GM12892 (cell line): ENCODE measurements at regions not wholly inside any gene's neighbourhood (a gene's known extent, or its start where the extent isn't known, plus 50 kb on each side); places are given as distances from the start of the nearest gene placed in this dataset.

ENCODE experiments used
- POLR2A ChIP-seq: IDR thresholded peaks from 2 replicates; pipeline ENCODE4 v1.6.1; 2011; ENCODE audit warnings: low read depth, low read length, control low read depth
- POLR2AphosphoS5 ChIP-seq: IDR thresholded peaks from 2 replicates; pipeline ENCODE4 v1.6.1; 2011; ENCODE audit warnings: low read depth, low read length, control low read depth
- TAF1 ChIP-seq: IDR thresholded peaks from 2 replicates; pipeline ENCODE4 v1.6.1; 2011; ENCODE audit warnings: low read depth, mild to moderate bottlenecking, control low read depth, low read length, borderline replicate concordance

- TF ChIP-seq POLR2A (no peak), TAF1 (no peak), POLR2AphosphoS5 (no peak)
These were observed 200.2 kb upstream of the ZNF217 start for GRCh38 chr20:53793783-53794383.
